Endothelial cell of umbilical vein (primary cell): ENCODE measurements at regions not wholly inside any gene's neighbourhood (a gene's known extent, or its start where the extent isn't known, plus 50 kb on each side); places are given as distances from the start of the nearest gene placed in this dataset.

ENCODE experiments used
- BruUV-seq: library from RNA; stranded (reverse); fragments of 400-500 nt; replicated peaks from 2 replicates; lab custom pipeline; 2021; lab: Mats Ljungman, UMichigan
- CTCF ChIA-PET: fragments of 300-600, 350-600 bp; sonication (Branson Sonifier 250); formaldehyde crosslinking; loops from one replicate; lab custom pipeline; 2021; ENCODE audit warnings: antibody characterized with exemption, inconsistent platforms; lab: Charles Lee
- POLR2A ChIA-PET: fragments of 300-600, 350-600 bp; sonication (Branson Sonifier 250); formaldehyde crosslinking; loops from one replicate; lab custom pipeline; 2021; ENCODE audit warnings: antibody characterized with exemption, inconsistent platforms; lab: Charles Lee
- DNase-seq: peaks from one replicate; pipeline ENCODE4 v3.0.0-alpha.2; 2011; ENCODE audit warnings: low read depth, low spot score
- FAIRE-seq: peaks from 2 replicates; lab custom pipeline; 2011; peaks lifted over from hg19 to GRCh38; lab: Jason Lieb, UNC
- H2AFZ ChIP-seq: 2 replicates; pipeline ENCODE4 v1.6.0; 2012; ENCODE audit warnings: low read depth, low read length, control low read depth, inconsistent platforms
- H3K27ac ChIP-seq: 2 replicates; pipeline ENCODE4 v1.5.1; 2011; ENCODE audit warnings: low read depth, mild to moderate bottlenecking, control low read depth, low read length, moderate library complexity; ENCODE audit not compliant: insufficient read depth
- H3K27me3 ChIP-seq, 2 experiments: 2 replicates each; pipeline versions ENCODE4 v1.6.0 to v1.6.1; 2011; ENCODE audit warnings: low read length in 2 of 2, mixed read lengths in 1 of 2; ENCODE audit not compliant: control insufficient read depth in 2 of 2, insufficient read depth in 2 of 2
- H3K36me3 ChIP-seq, 2 experiments: 2 replicates in 1 of 2; 3 replicates in 1 of 2; pipeline ENCODE4 v1.5.1; 2011; ENCODE audit warnings: low read length in 2 of 2, mild to moderate bottlenecking in 1 of 2, moderate library complexity in 1 of 2; ENCODE audit not compliant: control insufficient read depth in 2 of 2, insufficient read depth in 2 of 2; ENCODE audit errors: extremely low read depth in 1 of 2
- H3K4me1 ChIP-seq: 3 replicates; pipeline ENCODE4 v1.5.1; 2011; ENCODE audit warnings: mild to moderate bottlenecking, low read length; ENCODE audit not compliant: control insufficient read depth, insufficient read depth; ENCODE audit errors: extremely low read depth
- H3K4me2 ChIP-seq: 2 replicates; pipeline ENCODE4 v1.6.1; 2011; ENCODE audit warnings: low read length, control low read depth, mixed read lengths; ENCODE audit not compliant: insufficient read depth
- H3K4me3 ChIP-seq, 3 experiments: fragments of 200-600 bp in 1 of 3; sonication (generic), shearing (Covaris generic) in 1 of 3; replicated peaks in 1 of 3; 2 replicates each; pipeline ENCODE4 v1.5.1; 2011 to 2016; ENCODE audit warnings: control low read depth in 3 of 3, low read length in 3 of 3, mild to moderate bottlenecking in 2 of 3, inconsistent platforms in 1 of 3, low read depth in 1 of 3, moderate library complexity in 1 of 3; ENCODE audit not compliant: insufficient read depth in 1 of 3
- H3K79me2 ChIP-seq: 2 replicates; pipeline ENCODE4 v1.6.0; 2012; ENCODE audit warnings: low read length, inconsistent platforms; ENCODE audit not compliant: control insufficient read depth, insufficient read depth
- H3K9ac ChIP-seq: replicated peaks from 2 replicates; pipeline ENCODE3; 2011; ENCODE audit warnings: low read length, control low read depth; ENCODE audit not compliant: insufficient read depth; ENCODE audit errors: extremely low read depth
- H3K9me1 ChIP-seq: replicated peaks from 3 replicates; pipeline ENCODE4 v1.6.0; 2011; ENCODE audit warnings: mild to moderate bottlenecking, low read length; ENCODE audit not compliant: control insufficient read depth, insufficient read depth; ENCODE audit errors: extremely low read depth
- H3K9me3 ChIP-seq: replicated peaks from 2 replicates; pipeline ENCODE4 v1.5.1; 2012; ENCODE audit warnings: low read length, inconsistent platforms; ENCODE audit not compliant: control insufficient read depth, insufficient read depth
- H4K20me1 ChIP-seq: replicated peaks from 2 replicates; pipeline ENCODE3; 2011; ENCODE audit warnings: mild to moderate bottlenecking, low read length; ENCODE audit not compliant: control insufficient read depth, insufficient read depth; ENCODE audit errors: extremely low read depth
- CTCF ChIP-seq, 2 donors: IDR thresholded peaks; 1 replicate in 1 of 2; 2 replicates in 1 of 2; pipeline ENCODE4 v1.5.1; 2011; ENCODE audit warnings: low read length in 2 of 2, mild to moderate bottlenecking in 2 of 2, moderate library complexity in 2 of 2, control low read depth in 1 of 2, inconsistent platforms in 1 of 2, low read depth in 1 of 2; ENCODE audit not compliant: insufficient read depth in 1 of 2; ENCODE audit errors: extremely low read depth in 1 of 2
- EZH2 ChIP-seq: IDR thresholded peaks from 2 replicates; pipeline ENCODE4 v1.6.1; 2012; ENCODE audit warnings: borderline replicate concordance, low read depth, mild to moderate bottlenecking, moderate library complexity, low read length, inconsistent platforms; ENCODE audit not compliant: severe bottlenecking
- FOS ChIP-seq: IDR thresholded peaks from 2 replicates; pipeline ENCODE4 v1.6.1; 2011; ENCODE audit warnings: mild to moderate bottlenecking, low read length, moderate library complexity, borderline replicate concordance; ENCODE audit not compliant: insufficient read depth
- GATA2 ChIP-seq: IDR thresholded peaks from 2 replicates; pipeline ENCODE4 v1.7.0; 2011; ENCODE audit warnings: low read depth, mild to moderate bottlenecking, moderate library complexity, mixed read lengths, low read length; ENCODE audit not compliant: insufficient read length, insufficient read depth
- JUN ChIP-seq: IDR thresholded peaks from 2 replicates; pipeline ENCODE4 v1.6.1; 2011; ENCODE audit warnings: borderline replicate concordance, low read depth; ENCODE audit not compliant: insufficient read length, insufficient read depth
- MAX ChIP-seq: IDR thresholded peaks from 2 replicates; pipeline ENCODE4 v1.6.1; 2011; ENCODE audit not compliant: insufficient read depth, insufficient read length
- MYC ChIP-seq: IDR thresholded peaks from one replicate; pipeline ENCODE4 v1.6.1; 2011; ENCODE audit warnings: mild to moderate bottlenecking, low read depth, low read length
- POLR2A ChIP-seq: IDR thresholded peaks from 2 replicates; pipeline ENCODE4 v1.6.1; 2012; ENCODE audit warnings: low read depth, mild to moderate bottlenecking, control low read depth, low read length
- POLR2AphosphoS5 ChIP-seq: IDR thresholded peaks from 2 replicates; pipeline ENCODE4 v1.6.1; 2012; ENCODE audit warnings: low read depth, mild to moderate bottlenecking, control low read depth, low read length, moderate library complexity; ENCODE audit not compliant: insufficient read depth
- dilution Hi-C: fragments of 300-500 bp; cut with MboI; formaldehyde crosslinking; loops from one replicate; pipeline ENCODE4 v1.15.0; 2019; ENCODE audit warnings: low sequenced_read_pairs; ENCODE audit not compliant: extremely low pct_ligation_motif_present
- intact Hi-C: fragments of 100-400 bp; cut with micrococcal nuclease; formaldehyde crosslinking; loops from one replicate; pipeline ENCODE4 v1.10.0; 2022

GRCh38 chr11:71321433-71322191 is 69.2 kb upstream of the SHANK2 start:
- Histone ChIP-seq H2AFZ (no peak overlapping the region), H4K20me1 (no peaks in the 10 kb centered on the region), H3K4me3 (no peak overlapping the region), H3K9me3 (peaks cover 5% of the 10 kb centered on the region), H3K79me2 (no peaks in the 10 kb centered on the region), H3K4me2 (no peak overlapping the region), H3K4me1 (no peaks in the 10 kb centered on the region), H3K27ac (no peak overlapping the region), H3K36me3 (no peaks in the 10 kb centered on the region), H3K9me1 (no peaks in the 10 kb centered on the region), H3K9ac (no peak overlapping the region), H3K27me3 (no peaks in the 10 kb centered on the region)
- POLR2A ChIA-PET = no interaction called here
- FAIRE-seq (no peak), DNase-seq (no peak)
- intact Hi-C loops = no loop called here
- no TSS peak for BruUV-seq
- dilution Hi-C loops = no loop called here
- CTCF ChIA-PET = no interaction called here
- TF ChIP-seq POLR2A (no peak), MAX (no peak), GATA2 (no peak), CTCF (IDR thresholded peaks at IDR 0.05; ENCODE audit: extremely low read depth in 1 of 2, insufficient read depth in 1 of 2, low read depth in 1 of 2, low read length in 2 of 2) (no peak), JUN (no peak), EZH2 (no peak), MYC (no peak), FOS (no peak), POLR2AphosphoS5 (no peak)
